Heart left ventricle (tissue), 16 donors: ENCODE measurements at regions not wholly inside any gene's neighbourhood (a gene's known extent, or its start where the extent isn't known, plus 50 kb on each side); places are given as distances from the start of the nearest gene placed in this dataset.

Source experiments
- ATAC-seq, 4 donors: fragments of 200-7000 bp; cut with Tn5 transposase; one replicate each; pipeline ENCODE4 v1.9.1; 2020 to 2022; ENCODE audit warnings: moderate library complexity in 4 of 4, mild to moderate bottlenecking in 3 of 4, moderate number of reproducible peaks in 1 of 4
- DNase-seq, 5 donors: peaks; one replicate each; pipeline ENCODE4 v3.0.0-alpha.2; 2020
- H3K27ac ChIP-seq, 12 donors: fragments of 200-600 bp; sonication (generic) in 4 of 12; one replicate each; pipeline versions ENCODE4 v1.5.0 to v1.8.0; 2016 to 2022; ENCODE audit warnings: mild to moderate bottlenecking in 2 of 12
- H3K27me3 ChIP-seq, 9 donors: fragments of 200-600 bp; sonication (generic) in 2 of 9; one replicate each; pipeline versions ENCODE4 v1.5.1 to v1.8.0; 2016 to 2022; ENCODE audit warnings: mild to moderate bottlenecking in 3 of 9
- H3K36me3 ChIP-seq, 9 donors: fragments of 200-600 bp; sonication (generic) in 2 of 9; one replicate each; pipeline versions ENCODE4 v1.5.0 to v1.8.0; 2018 to 2022; ENCODE audit warnings: mild to moderate bottlenecking in 2 of 9
- H3K4me1 ChIP-seq, 12 donors: fragments of 200-600 bp; sonication (generic) in 4 of 12; one replicate each; pipeline versions ENCODE4 v1.5.0 to v1.8.0; 2016 to 2022; ENCODE audit warnings: mild to moderate bottlenecking in 3 of 12
- H3K4me3 ChIP-seq, 12 donors: fragments of 200-600 bp; sonication (generic) in 4 of 12; one replicate each; pipeline versions ENCODE4 v1.5.0 to v1.8.0; 2017 to 2022; ENCODE audit warnings: mild to moderate bottlenecking in 9 of 12, moderate library complexity in 4 of 12
- H3K9me3 ChIP-seq, 12 donors: fragments of 200-600 bp; sonication (generic) in 4 of 12; one replicate each; pipeline versions ENCODE4 v1.5.0 to v1.8.0; 2016 to 2022; ENCODE audit warnings: mild to moderate bottlenecking in 1 of 12
- CTCF ChIP-seq, 12 donors: fragments of 200-600 bp; sonication (generic) in 4 of 12; IDR thresholded peaks; one replicate each; pipeline versions ENCODE4 v1.5.0 to v1.8.0; 2018 to 2022; ENCODE audit warnings: antibody characterized with exemption in 12 of 12, mild to moderate bottlenecking in 5 of 12
- POLR2A ChIP-seq, 2 donors: fragments of 450-650 bp; IDR thresholded peaks; one replicate each; pipeline ENCODE4 v1.6.1; 2017; ENCODE audit warnings: antibody characterized with exemption in 2 of 2, mild to moderate bottlenecking in 2 of 2, moderate library complexity in 2 of 2
- WGBS, 4 donors: extraction: QIAGEN DNeasy Blood & Tissue Kit in 2 of 4; methylation state at CpG; one replicate each; pipeline versions ENCODE4 v1.1.5 to v1.1.7; 2013 to 2018; 5-methylcytosine and 5-hydroxymethylcytosine counted together
- intact Hi-C, 10 donors: fragments of 100-400 bp; cut with DNase I; formaldehyde crosslinking; loops; one replicate each; pipeline versions ENCODE4 v1.11.1 to v1.14.2; 2022
- donor health status: ischemic (EF 13 %, LVEDD 7.1; RV severe dilation, severe dysfunction).
- donor health status: healthy with polysubstance abuse.
- donor health status: DM: no; HTN: yes; CAD: no.
- donor health status: DM: no; HTN: no; CAD: no.
- donor health status: ischemic (EF 25% LVEDD 6.9; RV normal size, moderate dysfunction).
- donor health status: ischemic (EF 25% LVEDD 5.7; RV mildly dilated, moderate dysfunction).
- donor health status: healthy.
- donor health status: DM: yes; HTN: yes; CAD: no.
- donor health status: ischemic (EF 35%, LVEDD 5.7; RV mildly dilated, moderate dysfunction).
- donor health status: nonischemic (EF 11% LVEDD 7.7; RV severe dilation, severe dysfunction).
- donor health status: DM: yes; HTN: yes; CAD: no.
- donor health status: PGD.
- donor health status: ischemic (EF 29% LVEDD 5.4; RV normal size, mild dysfunction).
- donor health status: nonischemic (EF 23%, LVEDD 6.1; RV moderate dilation, normal function).

GRCh38 chr3:156606729-156607128, 51.8 kb upstream of the SSR3 start:
- ATAC-seq, result no peak
- WGBS, 4 donors, result 84 to 89% (median 88%) methylated on average over 4 of the region's 4 CpGs
- intact Hi-C loops, result loop anchor here in 3 of 10 donors (2.0 to 10.0 kb wide), 3 partner anchors 52 to 68 kb away; partner anchors contain the start of genes SSR3 (in 1 of the 3) and TIPARP (in 1 of the 3)

GRCh38 chr3:156605686-156606605, 51.0 kb upstream of the SSR3 start:
- intact Hi-C loops, result loop anchor here in 3 of 10 donors (2.0 to 10.0 kb wide), 3 partner anchors 51 to 69 kb away; partner anchors contain the start of genes SSR3 (in 1 of the 3) and TIPARP (in 1 of the 3)
- 4 to 11% (median 6%) methylated on average over 32 to 37 of the region's 37 CpGs for WGBS, 4 donors

More at GRCh38 chr3:156606729-156607128, 51.8 kb upstream of the SSR3 start:
- no peaks in the 10 kb centered on the region for H3K9me3 ChIP-seq
- H3K27ac ChIP-seq, result peak overlapping the region in 7 of 12 donors; percentile 69 to 86 (median 71)
- H3K4me1 ChIP-seq, result peaks cover 0 to 24% (median 5%) of the 10 kb centered on the region in 12 donors
- no peak for DNase-seq
- H3K4me3 ChIP-seq, result peak overlapping the region in 7 of 12 donors; percentile 43 to 59 (median 50)
- H3K27me3 ChIP-seq, result no peaks in the 10 kb centered on the region
- H3K36me3 ChIP-seq, result no peaks in the 10 kb centered on the region
- no peak for TF ChIP-seq POLR2A (IDR thresholded peaks at IDR 0.05)
- TF ChIP-seq CTCF (IDR thresholded peaks at IDR 0.05), result no peak

GRCh38 chr3:156604642-156605144, 49.8 kb upstream of the SSR3 start:
- Histone ChIP-seq H3K9me3 (no peaks in the 10 kb centered on the region), H3K27ac (no peak overlapping the region), H3K36me3 (no peaks in the 10 kb centered on the region), H3K4me3 (no peak overlapping the region), H3K27me3 (no peaks in the 10 kb centered on the region), H3K4me1 (peaks cover 0 to 24% (median 5%) of the 10 kb centered on the region in 12 donors)
- TF ChIP-seq CTCF (IDR thresholded peaks at IDR 0.05) (no peak), POLR2A (IDR thresholded peaks at IDR 0.05) (no peak)
- no peak for DNase-seq
- intact Hi-C loops, result loop anchor here in 2 of 10 donors (5.0 to 10.0 kb wide), 2 partner anchors 50 to 52 kb away; partner anchors contain the start of gene SSR3 (in 1 of the 2)
- ATAC-seq, result no peak
- WGBS, 4 donors, result 87 to 100% (median 99%) methylated on average over 2 of the region's 2 CpGs

More at GRCh38 chr3:156605686-156606605, 51.0 kb upstream of the SSR3 start:
- Histone ChIP-seq H3K4me3 (peak overlapping the region in 10 of 12 donors; percentile 9 to 59 (median 49)), H3K27me3 (no peaks in the 10 kb centered on the region), H3K36me3 (no peaks in the 10 kb centered on the region), H3K27ac (peak overlapping the region; percentile 20 to 86 (median 72)), H3K9me3 (no peaks in the 10 kb centered on the region), H3K4me1 (peaks cover 0 to 24% (median 5%) of the 10 kb centered on the region in 12 donors)
- TF ChIP-seq POLR2A (IDR thresholded peaks at IDR 0.05) (no peak), CTCF (IDR thresholded peaks at IDR 0.05) (no peak)
- ATAC-seq (peak; percentile 79 to 91 (median 87)), DNase-seq (peak; percentile 35 to 73 (median 63))
